Transverse colon (tissue), 3 donors: ENCODE measurements at regions not wholly inside any gene's neighbourhood (a gene's known extent, or its start where the extent isn't known, plus 50 kb on each side); places are given as distances from the start of the nearest gene placed in this dataset.

Experiments
- POLR2A ChIP-seq: fragments of 450-650 bp; IDR thresholded peaks from one replicate; pipeline ENCODE4 v1.6.1; 2016; ENCODE audit warnings: antibody characterized with exemption, mild to moderate bottlenecking, moderate library complexity
- TF ChIP-seq, protein P1 (sequence below), 5 experiments: fragments of 200-600 bp in 3 of 5; fragments of 450-650 bp in 2 of 5; sonication (generic) in 3 of 5; IDR thresholded peaks; 1 replicate in 2 of 5; 2 replicates in 3 of 5; pipeline ENCODE4 v1.5.1; 2016 to 2017; ENCODE audit warnings: antibody characterized with exemption in 5 of 5, inconsistent platforms in 3 of 5, mild to moderate bottlenecking in 2 of 5, moderate library complexity in 1 of 5

DNA sequence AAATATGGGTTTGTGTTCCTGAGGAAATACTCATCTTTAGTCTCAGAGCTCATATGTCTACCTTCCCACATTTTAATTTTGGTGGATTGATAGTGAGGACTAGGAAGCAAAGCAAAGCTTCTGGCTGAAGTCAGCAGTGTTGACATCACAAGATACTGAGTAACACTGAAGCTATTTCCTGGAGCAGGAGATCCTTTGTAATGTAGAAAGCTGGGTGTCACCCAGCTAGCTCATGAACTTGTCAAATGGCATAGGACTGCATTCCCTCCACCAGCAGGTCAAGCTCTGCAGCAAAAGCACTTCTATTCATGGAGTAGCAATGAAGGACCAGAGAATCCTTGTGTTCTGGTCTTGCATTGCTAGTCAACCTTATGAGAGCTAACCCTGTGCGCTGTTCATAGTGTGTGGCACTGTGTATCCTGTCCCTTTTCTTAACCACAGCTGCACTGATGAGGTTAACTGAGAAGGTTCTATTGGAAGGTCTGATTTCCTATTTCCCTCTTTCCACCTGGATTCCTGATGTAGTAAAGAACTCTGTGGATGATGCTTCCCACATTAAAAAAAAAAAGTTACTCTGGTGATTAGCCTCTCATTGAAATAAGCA lies 94.8 kb upstream of the ZNF804B start:
- TF ChIP-seq POLR2A, result no peak
- TF ChIP-seq, protein P1, sequence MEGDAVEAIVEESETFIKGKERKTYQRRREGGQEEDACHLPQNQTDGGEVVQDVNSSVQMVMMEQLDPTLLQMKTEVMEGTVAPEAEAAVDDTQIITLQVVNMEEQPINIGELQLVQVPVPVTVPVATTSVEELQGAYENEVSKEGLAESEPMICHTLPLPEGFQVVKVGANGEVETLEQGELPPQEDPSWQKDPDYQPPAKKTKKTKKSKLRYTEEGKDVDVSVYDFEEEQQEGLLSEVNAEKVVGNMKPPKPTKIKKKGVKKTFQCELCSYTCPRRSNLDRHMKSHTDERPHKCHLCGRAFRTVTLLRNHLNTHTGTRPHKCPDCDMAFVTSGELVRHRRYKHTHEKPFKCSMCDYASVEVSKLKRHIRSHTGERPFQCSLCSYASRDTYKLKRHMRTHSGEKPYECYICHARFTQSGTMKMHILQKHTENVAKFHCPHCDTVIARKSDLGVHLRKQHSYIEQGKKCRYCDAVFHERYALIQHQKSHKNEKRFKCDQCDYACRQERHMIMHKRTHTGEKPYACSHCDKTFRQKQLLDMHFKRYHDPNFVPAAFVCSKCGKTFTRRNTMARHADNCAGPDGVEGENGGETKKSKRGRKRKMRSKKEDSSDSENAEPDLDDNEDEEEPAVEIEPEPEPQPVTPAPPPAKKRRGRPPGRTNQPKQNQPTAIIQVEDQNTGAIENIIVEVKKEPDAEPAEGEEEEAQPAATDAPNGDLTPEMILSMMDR (IDR thresholded peaks at IDR 0.05), result no peak
